ENCODE measurements at regions not wholly inside any gene's neighbourhood (a gene's known extent, or its start where the extent isn't known, plus 50 kb on each side); places are given as distances from the start of the nearest gene placed in this dataset.

GRCh38 chr6:114611696-114612095 lies 268.9 kb upstream of the HS3ST5 start:
- no peaks in the 10 kb centered on the region for H3K79me2 ChIP-seq (ENCODE audit: insufficient read depth, low read length)
- H3K27ac ChIP-seq (ENCODE audit: extremely low read length, insufficient read depth, low read length), result no peak overlapping the region
- H3K9me3 ChIP-seq (ENCODE audit: low read length), result no peaks in the 10 kb centered on the region
- CTCF ChIA-PET (ENCODE audit: low intra/inter-chr PET ratio, low total read pairs), result no interaction called here
- in situ Hi-C loops (cut with HindIII; ENCODE audit: extremely low pct_ligation_motif_present, low pct_unique_long_range_greater_than_20kb) (no loop called here), intact Hi-C loops (cut with micrococcal nuclease; ENCODE audit: unreplicated experiment) (no loop called here)
- FAIRE-seq (no peak), DNase-seq (ENCODE audit: low spot score) (no peak), ATAC-seq (no peak)
- no peak overlapping the region for H2AFZ ChIP-seq (ENCODE audit: low read length)
- no peaks in the 10 kb centered on the region for H4K20me1 ChIP-seq (ENCODE audit: insufficient read depth, low read length)
- H3K27me3 ChIP-seq (ENCODE audit: control insufficient read depth in 1 of 2, insufficient read depth in 2 of 2, low read length in 2 of 2), result no peaks in the 10 kb centered on the region
- no peaks in the 10 kb centered on the region for H3K4me1 ChIP-seq (ENCODE audit: insufficient read depth, low read length)
- POLR2A ChIA-PET, result no interaction called here
- no peak overlapping the region for H3K4me3 ChIP-seq (replicated peaks in 1 of 3; ENCODE audit: insufficient read depth in 1 of 3, low read depth in 2 of 3, low read length in 3 of 3)
- H3K9ac ChIP-seq (ENCODE audit: insufficient read depth, low read depth, low read length), result no peak overlapping the region
- no peak for TF ChIP-seq ZNF670 (CRISPR knock-in tag; IDR thresholded peaks at IDR 0.05; ENCODE audit: borderline replicate concordance)
- no peak for TF ChIP-seq TP53 (CRISPR knock-in tag; conservative IDR thresholded peaks at IDR 0.05)
- TF ChIP-seq, protein P1, sequence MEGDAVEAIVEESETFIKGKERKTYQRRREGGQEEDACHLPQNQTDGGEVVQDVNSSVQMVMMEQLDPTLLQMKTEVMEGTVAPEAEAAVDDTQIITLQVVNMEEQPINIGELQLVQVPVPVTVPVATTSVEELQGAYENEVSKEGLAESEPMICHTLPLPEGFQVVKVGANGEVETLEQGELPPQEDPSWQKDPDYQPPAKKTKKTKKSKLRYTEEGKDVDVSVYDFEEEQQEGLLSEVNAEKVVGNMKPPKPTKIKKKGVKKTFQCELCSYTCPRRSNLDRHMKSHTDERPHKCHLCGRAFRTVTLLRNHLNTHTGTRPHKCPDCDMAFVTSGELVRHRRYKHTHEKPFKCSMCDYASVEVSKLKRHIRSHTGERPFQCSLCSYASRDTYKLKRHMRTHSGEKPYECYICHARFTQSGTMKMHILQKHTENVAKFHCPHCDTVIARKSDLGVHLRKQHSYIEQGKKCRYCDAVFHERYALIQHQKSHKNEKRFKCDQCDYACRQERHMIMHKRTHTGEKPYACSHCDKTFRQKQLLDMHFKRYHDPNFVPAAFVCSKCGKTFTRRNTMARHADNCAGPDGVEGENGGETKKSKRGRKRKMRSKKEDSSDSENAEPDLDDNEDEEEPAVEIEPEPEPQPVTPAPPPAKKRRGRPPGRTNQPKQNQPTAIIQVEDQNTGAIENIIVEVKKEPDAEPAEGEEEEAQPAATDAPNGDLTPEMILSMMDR (CRISPR knock-in tag; IDR thresholded peaks at IDR 0.05), result no peak
- TF ChIP-seq, protein P2, sequence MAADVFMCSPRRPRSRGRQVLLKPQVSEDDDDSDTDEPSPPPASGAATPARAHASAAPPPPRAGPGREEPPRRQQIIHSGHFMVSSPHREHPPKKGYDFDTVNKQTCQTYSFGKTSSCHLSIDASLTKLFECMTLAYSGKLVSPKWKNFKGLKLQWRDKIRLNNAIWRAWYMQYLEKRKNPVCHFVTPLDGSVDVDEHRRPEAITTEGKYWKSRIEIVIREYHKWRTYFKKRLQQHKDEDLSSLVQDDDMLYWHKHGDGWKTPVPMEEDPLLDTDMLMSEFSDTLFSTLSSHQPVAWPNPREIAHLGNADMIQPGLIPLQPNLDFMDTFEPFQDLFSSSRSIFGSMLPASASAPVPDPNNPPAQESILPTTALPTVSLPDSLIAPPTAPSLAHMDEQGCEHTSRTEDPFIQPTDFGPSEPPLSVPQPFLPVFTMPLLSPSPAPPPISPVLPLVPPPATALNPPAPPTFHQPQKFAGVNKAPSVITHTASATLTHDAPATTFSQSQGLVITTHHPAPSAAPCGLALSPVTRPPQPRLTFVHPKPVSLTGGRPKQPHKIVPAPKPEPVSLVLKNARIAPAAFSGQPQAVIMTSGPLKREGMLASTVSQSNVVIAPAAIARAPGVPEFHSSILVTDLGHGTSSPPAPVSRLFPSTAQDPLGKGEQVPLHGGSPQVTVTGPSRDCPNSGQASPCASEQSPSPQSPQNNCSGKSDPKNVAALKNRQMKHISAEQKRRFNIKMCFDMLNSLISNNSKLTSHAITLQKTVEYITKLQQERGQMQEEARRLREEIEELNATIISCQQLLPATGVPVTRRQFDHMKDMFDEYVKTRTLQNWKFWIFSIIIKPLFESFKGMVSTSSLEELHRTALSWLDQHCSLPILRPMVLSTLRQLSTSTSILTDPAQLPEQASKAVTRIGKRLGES (CRISPR knock-in tag; IDR thresholded peaks at IDR 0.05; ENCODE audit: borderline replicate concordance), result no peak
- no peak for TF ChIP-seq ZNF503 (CRISPR knock-in tag; IDR thresholded peaks at IDR 0.05)
- no peak for TF ChIP-seq ZNF251 (CRISPR knock-in tag; IDR thresholded peaks at IDR 0.05)
- TF ChIP-seq ZNF232 (CRISPR knock-in tag; IDR thresholded peaks at IDR 0.05; ENCODE audit: borderline replicate concordance), result no peak
- TF ChIP-seq SIN3B (IDR thresholded peaks at IDR 0.05; ENCODE audit: low read length), result no peak
- no peaks in the 10 kb centered on the region for H3K36me3 ChIP-seq (replicated peaks in 1 of 2; ENCODE audit: control insufficient read depth in 1 of 2, insufficient read depth in 2 of 2, low read length in 2 of 2)
- no TSS peak for BruUV-seq (replicated peaks)
- H3K4me2 ChIP-seq (ENCODE audit: low read depth, low read length), result no peak overlapping the region

Data from HepG2 (cell line).